ENCODE measurements at regions not wholly inside any gene's neighbourhood (a gene's known extent, or its start where the extent isn't known, plus 50 kb on each side); places are given as distances from the start of the nearest gene placed in this dataset.

DNA sequence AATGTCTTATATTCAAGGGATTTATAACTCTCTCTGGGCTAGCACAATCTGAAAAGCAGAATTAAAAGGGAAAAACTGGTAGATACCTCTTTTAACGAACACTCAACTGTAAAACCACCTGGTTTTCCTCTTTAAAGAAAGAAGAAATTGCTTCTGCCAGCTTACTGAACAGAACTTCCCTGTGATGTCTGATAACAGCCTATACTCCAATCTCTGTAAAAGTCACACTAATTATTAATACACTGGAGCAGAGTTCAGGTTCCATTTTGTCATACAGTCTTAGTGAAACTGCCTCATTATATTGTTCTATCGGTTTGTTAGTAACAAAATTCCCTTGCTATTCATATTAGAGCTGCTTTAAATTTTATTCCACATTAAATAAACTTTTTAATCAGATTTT, 251.0 kb upstream of the STARD13 start (continued):
- TF ChIP-seq, protein P1, sequence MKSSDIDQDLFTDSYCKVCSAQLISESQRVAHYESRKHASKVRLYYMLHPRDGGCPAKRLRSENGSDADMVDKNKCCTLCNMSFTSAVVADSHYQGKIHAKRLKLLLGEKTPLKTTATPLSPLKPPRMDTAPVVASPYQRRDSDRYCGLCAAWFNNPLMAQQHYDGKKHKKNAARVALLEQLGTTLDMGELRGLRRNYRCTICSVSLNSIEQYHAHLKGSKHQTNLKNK (CRISPR knock-in tag; IDR thresholded peaks at IDR 0.05) = no peak
- TF ChIP-seq ZNF396 (CRISPR knock-in tag; IDR thresholded peaks at IDR 0.05; ENCODE audit: borderline replicate concordance) = no peak
- TF ChIP-seq, protein P2, sequence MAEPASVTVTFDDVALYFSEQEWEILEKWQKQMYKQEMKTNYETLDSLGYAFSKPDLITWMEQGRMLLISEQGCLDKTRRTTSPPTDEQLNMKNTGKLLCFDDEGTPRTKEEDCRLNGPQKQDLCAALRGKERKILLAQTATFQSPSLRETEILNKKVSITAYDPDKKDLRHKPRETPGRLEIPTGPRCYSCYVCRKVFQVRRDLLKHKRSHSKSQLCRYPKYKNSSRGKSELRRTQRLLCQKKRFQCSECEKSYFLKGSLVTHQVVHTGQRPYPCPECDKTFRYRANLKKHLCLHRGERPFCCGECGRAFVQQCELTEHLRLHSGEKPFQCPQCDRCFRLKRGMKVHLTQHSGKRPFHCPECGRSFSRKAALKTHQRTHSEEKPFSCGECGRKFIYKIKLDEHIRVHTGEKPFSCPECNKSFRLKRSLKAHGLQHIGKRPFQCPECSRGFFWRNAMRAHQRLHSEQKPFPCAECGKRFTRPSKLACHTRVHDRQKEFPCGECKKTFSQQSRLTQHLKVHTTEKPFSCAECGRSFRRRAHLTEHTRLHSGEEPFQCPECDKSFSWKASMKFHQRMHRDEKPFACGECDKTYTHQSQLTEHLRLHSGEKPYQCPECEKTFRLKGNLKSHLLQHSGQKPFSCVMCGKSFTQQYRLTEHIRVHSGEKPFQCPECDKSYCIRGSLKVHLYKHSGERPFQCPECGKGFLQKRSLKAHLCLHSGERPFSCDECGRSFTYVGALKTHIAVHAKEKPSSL (CRISPR knock-in tag; conservative IDR thresholded peaks at IDR 0.05) = no peak
- TF ChIP-seq ZNF232 (CRISPR knock-in tag; IDR thresholded peaks at IDR 0.05) = no peak
- TF ChIP-seq, protein P3, sequence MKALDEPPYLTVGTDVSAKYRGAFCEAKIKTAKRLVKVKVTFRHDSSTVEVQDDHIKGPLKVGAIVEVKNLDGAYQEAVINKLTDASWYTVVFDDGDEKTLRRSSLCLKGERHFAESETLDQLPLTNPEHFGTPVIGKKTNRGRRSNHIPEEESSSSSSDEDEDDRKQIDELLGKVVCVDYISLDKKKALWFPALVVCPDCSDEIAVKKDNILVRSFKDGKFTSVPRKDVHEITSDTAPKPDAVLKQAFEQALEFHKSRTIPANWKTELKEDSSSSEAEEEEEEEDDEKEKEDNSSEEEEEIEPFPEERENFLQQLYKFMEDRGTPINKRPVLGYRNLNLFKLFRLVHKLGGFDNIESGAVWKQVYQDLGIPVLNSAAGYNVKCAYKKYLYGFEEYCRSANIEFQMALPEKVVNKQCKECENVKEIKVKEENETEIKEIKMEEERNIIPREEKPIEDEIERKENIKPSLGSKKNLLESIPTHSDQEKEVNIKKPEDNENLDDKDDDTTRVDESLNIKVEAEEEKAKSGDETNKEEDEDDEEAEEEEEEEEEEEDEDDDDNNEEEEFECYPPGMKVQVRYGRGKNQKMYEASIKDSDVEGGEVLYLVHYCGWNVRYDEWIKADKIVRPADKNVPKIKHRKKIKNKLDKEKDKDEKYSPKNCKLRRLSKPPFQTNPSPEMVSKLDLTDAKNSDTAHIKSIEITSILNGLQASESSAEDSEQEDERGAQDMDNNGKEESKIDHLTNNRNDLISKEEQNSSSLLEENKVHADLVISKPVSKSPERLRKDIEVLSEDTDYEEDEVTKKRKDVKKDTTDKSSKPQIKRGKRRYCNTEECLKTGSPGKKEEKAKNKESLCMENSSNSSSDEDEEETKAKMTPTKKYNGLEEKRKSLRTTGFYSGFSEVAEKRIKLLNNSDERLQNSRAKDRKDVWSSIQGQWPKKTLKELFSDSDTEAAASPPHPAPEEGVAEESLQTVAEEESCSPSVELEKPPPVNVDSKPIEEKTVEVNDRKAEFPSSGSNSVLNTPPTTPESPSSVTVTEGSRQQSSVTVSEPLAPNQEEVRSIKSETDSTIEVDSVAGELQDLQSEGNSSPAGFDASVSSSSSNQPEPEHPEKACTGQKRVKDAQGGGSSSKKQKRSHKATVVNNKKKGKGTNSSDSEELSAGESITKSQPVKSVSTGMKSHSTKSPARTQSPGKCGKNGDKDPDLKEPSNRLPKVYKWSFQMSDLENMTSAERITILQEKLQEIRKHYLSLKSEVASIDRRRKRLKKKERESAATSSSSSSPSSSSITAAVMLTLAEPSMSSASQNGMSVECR (CRISPR knock-in tag; IDR thresholded peaks at IDR 0.05; ENCODE audit: borderline replicate concordance) = no peak

DNA sequence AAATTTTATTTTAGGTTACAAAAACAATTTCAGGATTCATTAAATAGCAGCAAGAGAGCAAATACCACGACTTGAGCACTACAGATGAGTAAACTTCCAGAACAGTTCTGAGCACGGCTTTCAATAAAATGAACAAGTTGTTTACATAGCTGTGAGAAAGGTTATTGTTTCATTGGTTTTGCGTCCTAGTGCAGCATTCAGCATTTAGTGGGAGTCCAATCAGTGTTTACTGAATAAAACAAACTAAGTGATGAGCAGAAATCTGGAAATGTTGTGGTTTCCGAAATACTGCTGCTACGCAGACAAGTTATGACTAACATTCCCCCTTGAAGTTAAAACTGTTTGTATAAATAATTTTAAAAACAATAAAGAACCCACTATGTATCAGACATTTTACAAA, 251.5 kb upstream of the STARD13 start:
- no peaks in the 10 kb centered on the region for H3K36me3 Mint-ChIP-seq
- H3K4me3 Mint-ChIP-seq = no peak overlapping the region
- ATAC-seq (no peak), DNase-seq (ENCODE audit: low spot score) (no peak)
- no peaks in the 10 kb centered on the region for H3K9me3 Mint-ChIP-seq
- ChIA-PET CTCF (no interaction called here), POLR2A (no interaction called here)
- TF ChIP-seq, protein P4, sequence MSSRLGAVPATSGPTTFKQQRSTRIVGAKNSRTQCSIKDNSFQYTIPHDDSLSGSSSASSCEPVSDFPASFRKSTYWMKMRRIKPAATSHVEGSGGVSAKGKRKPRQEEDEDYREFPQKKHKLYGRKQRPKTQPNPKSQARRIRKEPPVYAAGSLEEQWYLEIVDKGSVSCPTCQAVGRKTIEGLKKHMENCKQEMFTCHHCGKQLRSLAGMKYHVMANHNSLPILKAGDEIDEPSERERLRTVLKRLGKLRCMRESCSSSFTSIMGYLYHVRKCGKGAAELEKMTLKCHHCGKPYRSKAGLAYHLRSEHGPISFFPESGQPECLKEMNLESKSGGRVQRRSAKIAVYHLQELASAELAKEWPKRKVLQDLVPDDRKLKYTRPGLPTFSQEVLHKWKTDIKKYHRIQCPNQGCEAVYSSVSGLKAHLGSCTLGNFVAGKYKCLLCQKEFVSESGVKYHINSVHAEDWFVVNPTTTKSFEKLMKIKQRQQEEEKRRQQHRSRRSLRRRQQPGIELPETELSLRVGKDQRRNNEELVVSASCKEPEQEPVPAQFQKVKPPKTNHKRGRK (CRISPR knock-in tag; IDR thresholded peaks at IDR 0.05; ENCODE audit: borderline replicate concordance) = no peak
- TF ChIP-seq, protein P3 (CRISPR knock-in tag; IDR thresholded peaks at IDR 0.05; ENCODE audit: borderline replicate concordance) = no peak
- TF ChIP-seq CBFB (CRISPR knock-in tag; IDR thresholded peaks at IDR 0.05; ENCODE audit: low read depth) (no peak), ZNF416 (CRISPR knock-in tag; IDR thresholded peaks at IDR 0.05) (no peak), TCF7 (CRISPR knock-in tag; IDR thresholded peaks at IDR 0.05; ENCODE audit: low read depth) (no peak), ZNF138 (CRISPR knock-in tag; conservative IDR thresholded peaks at IDR 0.05) (no peak), FOXJ3 (CRISPR knock-in tag; IDR thresholded peaks at IDR 0.05; ENCODE audit: borderline replicate concordance) (no peak), TEAD1 (CRISPR knock-in tag; IDR thresholded peaks at IDR 0.05) (no peak)
- TF ChIP-seq, protein P5, sequence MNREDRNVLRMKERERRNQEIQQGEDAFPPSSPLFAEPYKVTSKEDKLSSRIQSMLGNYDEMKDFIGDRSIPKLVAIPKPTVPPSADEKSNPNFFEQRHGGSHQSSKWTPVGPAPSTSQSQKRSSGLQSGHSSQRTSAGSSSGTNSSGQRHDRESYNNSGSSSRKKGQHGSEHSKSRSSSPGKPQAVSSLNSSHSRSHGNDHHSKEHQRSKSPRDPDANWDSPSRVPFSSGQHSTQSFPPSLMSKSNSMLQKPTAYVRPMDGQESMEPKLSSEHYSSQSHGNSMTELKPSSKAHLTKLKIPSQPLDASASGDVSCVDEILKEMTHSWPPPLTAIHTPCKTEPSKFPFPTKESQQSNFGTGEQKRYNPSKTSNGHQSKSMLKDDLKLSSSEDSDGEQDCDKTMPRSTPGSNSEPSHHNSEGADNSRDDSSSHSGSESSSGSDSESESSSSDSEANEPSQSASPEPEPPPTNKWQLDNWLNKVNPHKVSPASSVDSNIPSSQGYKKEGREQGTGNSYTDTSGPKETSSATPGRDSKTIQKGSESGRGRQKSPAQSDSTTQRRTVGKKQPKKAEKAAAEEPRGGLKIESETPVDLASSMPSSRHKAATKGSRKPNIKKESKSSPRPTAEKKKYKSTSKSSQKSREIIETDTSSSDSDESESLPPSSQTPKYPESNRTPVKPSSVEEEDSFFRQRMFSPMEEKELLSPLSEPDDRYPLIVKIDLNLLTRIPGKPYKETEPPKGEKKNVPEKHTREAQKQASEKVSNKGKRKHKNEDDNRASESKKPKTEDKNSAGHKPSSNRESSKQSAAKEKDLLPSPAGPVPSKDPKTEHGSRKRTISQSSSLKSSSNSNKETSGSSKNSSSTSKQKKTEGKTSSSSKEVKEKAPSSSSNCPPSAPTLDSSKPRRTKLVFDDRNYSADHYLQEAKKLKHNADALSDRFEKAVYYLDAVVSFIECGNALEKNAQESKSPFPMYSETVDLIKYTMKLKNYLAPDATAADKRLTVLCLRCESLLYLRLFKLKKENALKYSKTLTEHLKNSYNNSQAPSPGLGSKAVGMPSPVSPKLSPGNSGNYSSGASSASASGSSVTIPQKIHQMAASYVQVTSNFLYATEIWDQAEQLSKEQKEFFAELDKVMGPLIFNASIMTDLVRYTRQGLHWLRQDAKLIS (CRISPR knock-in tag; IDR thresholded peaks at IDR 0.05; ENCODE audit: borderline replicate concordance) = no peak
- H3K27ac Mint-ChIP-seq = no peak overlapping the region
- H3K27me3 Mint-ChIP-seq (ENCODE audit: low read depth) = no peaks in the 10 kb centered on the region
- peaks cover 26% of the 10 kb centered on the region for H3K4me1 Mint-ChIP-seq
